ENCODE measurements at regions not wholly inside any gene's neighbourhood (a gene's known extent, or its start where the extent isn't known, plus 50 kb on each side); places are given as distances from the start of the nearest gene placed in this dataset.
A peak's percentile ranks its signal among the peaks of the same experiment; 100 is the strongest.

DNA sequence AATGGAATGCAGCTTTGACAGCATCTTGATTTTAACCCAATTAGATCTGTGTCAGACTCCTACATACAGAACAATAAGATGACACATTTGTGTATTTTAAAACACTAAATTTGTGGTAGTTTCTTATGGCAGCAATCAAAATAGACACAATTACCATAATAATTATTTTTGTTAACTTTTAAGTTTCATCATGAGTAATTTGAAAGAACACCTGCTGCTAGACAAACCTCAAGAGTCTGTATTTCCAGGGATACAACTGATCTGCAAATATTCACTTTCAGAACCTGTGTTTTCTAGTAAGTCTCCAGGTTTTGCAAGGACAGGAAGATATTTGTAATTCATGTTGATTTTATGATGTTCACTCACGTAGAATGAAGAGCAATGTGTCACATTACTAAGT, 736.8 kb downstream of the DIPK2A start (continued):
- TF ChIP-seq, protein P1, sequence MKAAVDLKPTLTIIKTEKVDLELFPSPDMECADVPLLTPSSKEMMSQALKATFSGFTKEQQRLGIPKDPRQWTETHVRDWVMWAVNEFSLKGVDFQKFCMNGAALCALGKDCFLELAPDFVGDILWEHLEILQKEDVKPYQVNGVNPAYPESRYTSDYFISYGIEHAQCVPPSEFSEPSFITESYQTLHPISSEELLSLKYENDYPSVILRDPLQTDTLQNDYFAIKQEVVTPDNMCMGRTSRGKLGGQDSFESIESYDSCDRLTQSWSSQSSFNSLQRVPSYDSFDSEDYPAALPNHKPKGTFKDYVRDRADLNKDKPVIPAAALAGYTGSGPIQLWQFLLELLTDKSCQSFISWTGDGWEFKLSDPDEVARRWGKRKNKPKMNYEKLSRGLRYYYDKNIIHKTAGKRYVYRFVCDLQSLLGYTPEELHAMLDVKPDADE (IDR thresholded peaks at IDR 0.05) = no peak
- no peak for TF ChIP-seq NANOG (IDR thresholded peaks at IDR 0.05; ENCODE audit: borderline replicate concordance)
- no peak for TF ChIP-seq STAT1 (IDR thresholded peaks at IDR 0.05; ENCODE audit: unreplicated experiment)

GRCh38 chr3:144737281-144737680, 765.7 kb downstream of the DIPK2A start:
- no peaks in the 10 kb centered on the region for H3K4me1 ChIP-seq (ENCODE audit: insufficient read depth)
- H3K9me3 Mint-ChIP-seq = no peaks in the 10 kb centered on the region
- H3K27me3 Mint-ChIP-seq (ENCODE audit: insufficient read depth, low read depth, poor library complexity) = no peaks in the 10 kb centered on the region
- TF ChIP-seq CREB1 (CRISPR knock-in tag; IDR thresholded peaks at IDR 0.05; ENCODE audit: low read depth) = no peak
- TF ChIP-seq ZNF114 (CRISPR knock-in tag; IDR thresholded peaks at IDR 0.05) = no peak
- no peak for TF ChIP-seq ZNF462 (CRISPR knock-in tag; IDR thresholded peaks at IDR 0.05)
- TF ChIP-seq REST (IDR thresholded peaks at IDR 0.05; ENCODE audit: unreplicated experiment) = no peak
- TF ChIP-seq STAT1 (IDR thresholded peaks at IDR 0.05; ENCODE audit: unreplicated experiment) = no peak
- no peak for TF ChIP-seq ZNF331 (CRISPR knock-in tag; IDR thresholded peaks at IDR 0.05; ENCODE audit: low read depth)
- no peak for TF ChIP-seq POLR2AphosphoS5 (IDR thresholded peaks at IDR 0.05; ENCODE audit: low read depth)
- TF ChIP-seq, protein P2, sequence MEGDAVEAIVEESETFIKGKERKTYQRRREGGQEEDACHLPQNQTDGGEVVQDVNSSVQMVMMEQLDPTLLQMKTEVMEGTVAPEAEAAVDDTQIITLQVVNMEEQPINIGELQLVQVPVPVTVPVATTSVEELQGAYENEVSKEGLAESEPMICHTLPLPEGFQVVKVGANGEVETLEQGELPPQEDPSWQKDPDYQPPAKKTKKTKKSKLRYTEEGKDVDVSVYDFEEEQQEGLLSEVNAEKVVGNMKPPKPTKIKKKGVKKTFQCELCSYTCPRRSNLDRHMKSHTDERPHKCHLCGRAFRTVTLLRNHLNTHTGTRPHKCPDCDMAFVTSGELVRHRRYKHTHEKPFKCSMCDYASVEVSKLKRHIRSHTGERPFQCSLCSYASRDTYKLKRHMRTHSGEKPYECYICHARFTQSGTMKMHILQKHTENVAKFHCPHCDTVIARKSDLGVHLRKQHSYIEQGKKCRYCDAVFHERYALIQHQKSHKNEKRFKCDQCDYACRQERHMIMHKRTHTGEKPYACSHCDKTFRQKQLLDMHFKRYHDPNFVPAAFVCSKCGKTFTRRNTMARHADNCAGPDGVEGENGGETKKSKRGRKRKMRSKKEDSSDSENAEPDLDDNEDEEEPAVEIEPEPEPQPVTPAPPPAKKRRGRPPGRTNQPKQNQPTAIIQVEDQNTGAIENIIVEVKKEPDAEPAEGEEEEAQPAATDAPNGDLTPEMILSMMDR (conservative IDR thresholded peaks at IDR 0.05; ENCODE audit: low read depth in 2 of 2) = no peak
- no peak for TF ChIP-seq JUNB (IDR thresholded peaks at IDR 0.05; ENCODE audit: unreplicated experiment)
- no peak for TF ChIP-seq NANOG (IDR thresholded peaks at IDR 0.05; ENCODE audit: borderline replicate concordance)
- TF ChIP-seq EZH2 (IDR thresholded peaks at IDR 0.05; ENCODE audit: low read depth, unreplicated experiment) = no peak
- no peak for TF ChIP-seq EZH2phosphoT487 (IDR thresholded peaks at IDR 0.05; ENCODE audit: unreplicated experiment)

More at GRCh38 chr3:144737281-144737680, 765.7 kb downstream of the DIPK2A start:
- ATAC-seq (no peak), DNase-seq (ENCODE audit: low spot score) (no peak)
- Histone ChIP-seq H3K27ac (ENCODE audit: low read depth) (no peak overlapping the region), H4K20me1 (replicated peaks; ENCODE audit: insufficient read depth) (no peaks in the 10 kb centered on the region), H3K36me3 (ENCODE audit: insufficient read depth) (no peaks in the 10 kb centered on the region), H3K27me3 (ENCODE audit: insufficient read depth) (no peaks in the 10 kb centered on the region), H3K79me2 (replicated peaks; ENCODE audit: insufficient read depth) (no peaks in the 10 kb centered on the region), H2AFZ (0 out of 2 replicates have a peak overlapping the region, but pooled peaks have one; percentile 8), H3K4me2 (no peak overlapping the region), H3F3A (replicated peaks; ENCODE audit: low read depth) (no peaks in the 10 kb centered on the region), H3K9me2 (ENCODE audit: insufficient read depth) (no peaks in the 10 kb centered on the region), H3K4me3 (no peak overlapping the region)
- Mint-ChIP-seq H3K27ac (0 out of 2 replicates have a peak overlapping the region, but pooled peaks have one; percentile 24), H3K36me3 (ENCODE audit: low read depth) (no peaks in the 10 kb centered on the region), H3K4me3 (no peak overlapping the region), H3K4me1 (no peaks in the 10 kb centered on the region; the same call in 2 of the 3 replicates)
